Esophagus squamous epithelium (tissue), 4 donors: ENCODE measurements at regions not wholly inside any gene's neighbourhood (a gene's known extent, or its start where the extent isn't known, plus 50 kb on each side); places are given as distances from the start of the nearest gene placed in this dataset.

Experiments used
- POLR2A ChIP-seq, 4 donors: fragments of 450-650 bp; IDR thresholded peaks; one replicate each; pipeline ENCODE4 v1.6.1; 2017; ENCODE audit warnings: antibody characterized with exemption in 4 of 4, mild to moderate bottlenecking in 4 of 4, moderate library complexity in 3 of 4
- TF ChIP-seq, protein P1 (sequence below), 6 experiments: fragments of 450-650 bp in 4 of 6; fragments of 200-600 bp in 2 of 6; sonication (generic) in 2 of 6; IDR thresholded peaks; one replicate each; pipeline ENCODE4 v1.5.1; 2016 to 2019; ENCODE audit warnings: antibody characterized with exemption in 6 of 6, mild to moderate bottlenecking in 4 of 6, moderate library complexity in 4 of 6

DNA sequence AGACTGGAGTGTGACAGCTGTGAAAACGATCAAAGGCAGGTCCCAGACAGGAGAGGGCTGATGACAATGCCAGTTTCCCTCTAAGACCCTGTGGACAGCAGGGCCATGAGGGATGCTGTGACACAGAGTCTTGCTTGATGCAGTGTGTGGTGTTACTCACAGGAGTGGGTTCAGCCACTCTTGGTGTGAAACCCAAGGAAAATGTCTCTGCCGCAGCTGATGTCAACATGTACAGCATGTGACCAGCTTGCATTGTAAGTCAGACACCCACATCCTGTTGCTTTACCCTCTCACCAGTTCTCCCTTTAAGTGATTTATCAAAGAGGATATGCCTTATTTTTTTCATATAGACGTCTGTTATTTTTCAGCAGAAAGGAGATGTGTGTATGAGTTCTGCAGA is 268.6 kb downstream of the BTG1 start:
- TF ChIP-seq, protein P1, sequence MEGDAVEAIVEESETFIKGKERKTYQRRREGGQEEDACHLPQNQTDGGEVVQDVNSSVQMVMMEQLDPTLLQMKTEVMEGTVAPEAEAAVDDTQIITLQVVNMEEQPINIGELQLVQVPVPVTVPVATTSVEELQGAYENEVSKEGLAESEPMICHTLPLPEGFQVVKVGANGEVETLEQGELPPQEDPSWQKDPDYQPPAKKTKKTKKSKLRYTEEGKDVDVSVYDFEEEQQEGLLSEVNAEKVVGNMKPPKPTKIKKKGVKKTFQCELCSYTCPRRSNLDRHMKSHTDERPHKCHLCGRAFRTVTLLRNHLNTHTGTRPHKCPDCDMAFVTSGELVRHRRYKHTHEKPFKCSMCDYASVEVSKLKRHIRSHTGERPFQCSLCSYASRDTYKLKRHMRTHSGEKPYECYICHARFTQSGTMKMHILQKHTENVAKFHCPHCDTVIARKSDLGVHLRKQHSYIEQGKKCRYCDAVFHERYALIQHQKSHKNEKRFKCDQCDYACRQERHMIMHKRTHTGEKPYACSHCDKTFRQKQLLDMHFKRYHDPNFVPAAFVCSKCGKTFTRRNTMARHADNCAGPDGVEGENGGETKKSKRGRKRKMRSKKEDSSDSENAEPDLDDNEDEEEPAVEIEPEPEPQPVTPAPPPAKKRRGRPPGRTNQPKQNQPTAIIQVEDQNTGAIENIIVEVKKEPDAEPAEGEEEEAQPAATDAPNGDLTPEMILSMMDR (IDR thresholded peaks at IDR 0.05), result no peak
- peak in 1 of 4 donors; percentile 75 for TF ChIP-seq POLR2A (IDR thresholded peaks at IDR 0.05)
